Upper lobe of right lung (tissue), 1 donor: ENCODE measurements at regions not wholly inside any gene's neighbourhood (a gene's known extent, or its start where the extent isn't known, plus 50 kb on each side); places are given as distances from the start of the nearest gene placed in this dataset.

Experiments used
- ATAC-seq: fragments of 200-7000 bp; cut with Tn5 transposase; one replicate; pipeline ENCODE4 v1.9.1; 2020; ENCODE audit warnings: mild to moderate bottlenecking, moderate library complexity
- DNase-seq: peaks from one replicate; pipeline ENCODE4 v3.0.0-alpha.2; 2020
- H3K27ac ChIP-seq: fragments of 200-600 bp; one replicate; pipeline ENCODE4 v1.8.0; 2022
- H3K27me3 ChIP-seq: fragments of 200-600 bp; one replicate; pipeline ENCODE4 v1.8.0; 2022; ENCODE audit warnings: mild to moderate bottlenecking
- H3K36me3 ChIP-seq: fragments of 200-600 bp; one replicate; pipeline ENCODE4 v1.8.0; 2022
- H3K4me1 ChIP-seq: fragments of 200-600 bp; one replicate; pipeline ENCODE4 v1.8.0; 2022
- H3K4me3 ChIP-seq: fragments of 200-600 bp; one replicate; pipeline ENCODE4 v1.8.0; 2022; ENCODE audit warnings: mild to moderate bottlenecking
- H3K9me3 ChIP-seq: fragments of 200-600 bp; one replicate; pipeline ENCODE4 v1.8.0; 2022
- CTCF ChIP-seq: fragments of 200-600 bp; IDR thresholded peaks from one replicate; pipeline ENCODE4 v1.8.0; 2022; ENCODE audit warnings: antibody characterized with exemption
- intact Hi-C: fragments of 100-400 bp; cut with DNase I; formaldehyde crosslinking; loops from one replicate; pipeline ENCODE4 v1.11.0; 2022
- donor health status: DM: no; HTN: yes; CAD: no; lungs with severe emphysema.

- Histone ChIP-seq H3K4me3 (no peak overlapping the region), H3K36me3 (no peaks in the 10 kb centered on the region), H3K9me3 (no peaks in the 10 kb centered on the region), H3K27ac (no peak overlapping the region), H3K27me3 (no peaks in the 10 kb centered on the region), H3K4me1 (no peaks in the 10 kb centered on the region)
- intact Hi-C loops: no loop called here
- no peak for TF ChIP-seq CTCF
- ATAC-seq (no peak), DNase-seq (no peak)
These were observed 156.5 kb downstream of the SH3BGRL2 start for GRCh38 chr6:79787626-79788025.

GRCh38 chr6:79784395-79784753, 153.2 kb downstream of the SH3BGRL2 start:
- no peaks in the 10 kb centered on the region for H3K27me3 ChIP-seq
- H3K4me1 ChIP-seq: no peaks in the 10 kb centered on the region
- TF ChIP-seq CTCF: no peak
- H3K9me3 ChIP-seq: no peaks in the 10 kb centered on the region
- H3K4me3 ChIP-seq: no peak overlapping the region
- intact Hi-C loops: no loop called here
- no peak overlapping the region for H3K27ac ChIP-seq
- H3K36me3 ChIP-seq: no peaks in the 10 kb centered on the region
- ATAC-seq (no peak), DNase-seq (no peak)

- ATAC-seq (no peak), DNase-seq (no peak)
- H3K27ac ChIP-seq: no peak overlapping the region
- H3K27me3 ChIP-seq: no peaks in the 10 kb centered on the region
- no peaks in the 10 kb centered on the region for H3K4me1 ChIP-seq
- no peak overlapping the region for H3K4me3 ChIP-seq
- no peak for TF ChIP-seq CTCF
- no peaks in the 10 kb centered on the region for H3K9me3 ChIP-seq
- H3K36me3 ChIP-seq: no peaks in the 10 kb centered on the region
- intact Hi-C loops: no loop called here
These were observed 152.7 kb downstream of the SH3BGRL2 start for GRCh38 chr6:79783670-79784394.

- H3K27ac ChIP-seq: no peak overlapping the region
- H3K36me3 ChIP-seq: no peaks in the 10 kb centered on the region
- ATAC-seq (no peak), DNase-seq (no peak)
- intact Hi-C loops: no loop called here
- no peak for TF ChIP-seq CTCF
- no peaks in the 10 kb centered on the region for H3K9me3 ChIP-seq
- H3K4me3 ChIP-seq: no peak overlapping the region
- H3K27me3 ChIP-seq: no peaks in the 10 kb centered on the region
- H3K4me1 ChIP-seq: no peaks in the 10 kb centered on the region
These were observed 151.9 kb downstream of the SH3BGRL2 start for GRCh38 chr6:79782792-79783580.

GRCh38 chr6:79781916-79782315, 150.8 kb downstream of the SH3BGRL2 start:
- TF ChIP-seq CTCF: no peak
- Histone ChIP-seq H3K36me3 (no peaks in the 10 kb centered on the region), H3K4me3 (no peak overlapping the region), H3K27ac (no peak overlapping the region), H3K9me3 (no peaks in the 10 kb centered on the region), H3K27me3 (no peaks in the 10 kb centered on the region), H3K4me1 (no peaks in the 10 kb centered on the region)
- intact Hi-C loops: no loop called here
- ATAC-seq (no peak), DNase-seq (no peak)
